Loucy (cell line): ENCODE measurements at regions not wholly inside any gene's neighbourhood (a gene's known extent, or its start where the extent isn't known, plus 50 kb on each side); places are given as distances from the start of the nearest gene placed in this dataset.

Experiments
- CTCF ChIP-seq: fragments of 200-600 bp; sonication (generic); conservative IDR thresholded peaks from 2 replicates; pipeline ENCODE4 v1.5.1; 2014; ENCODE audit warnings: mild to moderate bottlenecking, antibody characterized with exemption, low read length
- EZH2phosphoT487 ChIP-seq: fragments of 200-600 bp; IDR thresholded peaks from 2 replicates; pipeline ENCODE4 v1.6.1; 2018; ENCODE audit warnings: antibody characterized with exemption, mild to moderate bottlenecking, moderate library complexity, borderline replicate concordance

- TF ChIP-seq CTCF: no peak
- no peak for TF ChIP-seq EZH2phosphoT487
Observed at GRCh38 chr4:84237008-84237407, 262.1 kb downstream of the NKX6-1 start.
